ENCODE measurements at regions not wholly inside any gene's neighbourhood (a gene's known extent, or its start where the extent isn't known, plus 50 kb on each side); places are given as distances from the start of the nearest gene placed in this dataset.

GRCh38 chr4:11546391-11547175, 117.9 kb upstream of the HS3ST1 start:
- H3K27ac Mint-ChIP-seq: no peak overlapping the region
- no peaks in the 10 kb centered on the region for H3K4me1 Mint-ChIP-seq (ENCODE audit: unreplicated experiment)
- TF ChIP-seq CTCF (conservative IDR thresholded peaks at IDR 0.05): no peak
- no peak for DNase-seq (ENCODE audit: extremely low spot score, unreplicated experiment)
- no peak overlapping the region for H3K4me3 Mint-ChIP-seq
- H3K9me3 Mint-ChIP-seq: no peaks in the 10 kb centered on the region
- H3K36me3 Mint-ChIP-seq: no peaks in the 10 kb centered on the region
- no peaks in the 10 kb centered on the region for H3K27me3 Mint-ChIP-seq

- Mint-ChIP-seq H3K4me3 (no peak overlapping the region), H3K9me3 (no peaks in the 10 kb centered on the region), H3K27me3 (no peaks in the 10 kb centered on the region), H3K4me1 (ENCODE audit: unreplicated experiment) (no peaks in the 10 kb centered on the region), H3K27ac (no peak overlapping the region), H3K36me3 (no peaks in the 10 kb centered on the region)
- TF ChIP-seq CTCF (conservative IDR thresholded peaks at IDR 0.05): no peak
- no peak for DNase-seq (ENCODE audit: extremely low spot score, unreplicated experiment)
Observed at GRCh38 chr4:11545651-11546050, 117.0 kb upstream of the HS3ST1 start.

GRCh38 chr4:11544211-11544610, 115.5 kb upstream of the HS3ST1 start:
- H3K4me3 Mint-ChIP-seq: no peak overlapping the region
- no peak overlapping the region for H3K27ac Mint-ChIP-seq
- no peak for DNase-seq (ENCODE audit: extremely low spot score, unreplicated experiment)
- no peaks in the 10 kb centered on the region for H3K9me3 Mint-ChIP-seq
- no peak for TF ChIP-seq CTCF (conservative IDR thresholded peaks at IDR 0.05)
- H3K36me3 Mint-ChIP-seq: no peaks in the 10 kb centered on the region
- no peaks in the 10 kb centered on the region for H3K27me3 Mint-ChIP-seq
- H3K4me1 Mint-ChIP-seq (ENCODE audit: unreplicated experiment): no peaks in the 10 kb centered on the region

GRCh38 chr4:11543706-11544105, 115.0 kb upstream of the HS3ST1 start:
- Mint-ChIP-seq H3K4me1 (ENCODE audit: unreplicated experiment) (no peaks in the 10 kb centered on the region), H3K4me3 (no peak overlapping the region), H3K27ac (no peak overlapping the region), H3K9me3 (no peaks in the 10 kb centered on the region), H3K27me3 (no peaks in the 10 kb centered on the region), H3K36me3 (no peaks in the 10 kb centered on the region)
- no peak for DNase-seq (ENCODE audit: extremely low spot score, unreplicated experiment)
- no peak for TF ChIP-seq CTCF (conservative IDR thresholded peaks at IDR 0.05)

- Mint-ChIP-seq H3K27me3 (no peaks in the 10 kb centered on the region), H3K27ac (no peak overlapping the region), H3K4me3 (no peak overlapping the region), H3K36me3 (no peaks in the 10 kb centered on the region), H3K4me1 (ENCODE audit: unreplicated experiment) (no peaks in the 10 kb centered on the region), H3K9me3 (no peaks in the 10 kb centered on the region)
- no peak for DNase-seq (ENCODE audit: extremely low spot score, unreplicated experiment)
- TF ChIP-seq CTCF (conservative IDR thresholded peaks at IDR 0.05): no peak
Observed at GRCh38 chr4:11542952-11543351, 114.3 kb upstream of the HS3ST1 start.

All from type B pancreatic cell (in vitro differentiated cells).